Activated CD8-positive, alpha-beta memory T cell treated with anti-CD3 and anti-CD28 coated beads, Interleukin-2, amount 50 U/mL, for 48 hours (primary cell): ENCODE measurements at regions not wholly inside any gene's neighbourhood (a gene's known extent, or its start where the extent isn't known, plus 50 kb on each side); places are given as distances from the start of the nearest gene placed in this dataset.

Experiments used
- DNase-seq: peaks from one replicate; pipeline ENCODE4 v3.0.0-alpha.2; 2020

DNA sequence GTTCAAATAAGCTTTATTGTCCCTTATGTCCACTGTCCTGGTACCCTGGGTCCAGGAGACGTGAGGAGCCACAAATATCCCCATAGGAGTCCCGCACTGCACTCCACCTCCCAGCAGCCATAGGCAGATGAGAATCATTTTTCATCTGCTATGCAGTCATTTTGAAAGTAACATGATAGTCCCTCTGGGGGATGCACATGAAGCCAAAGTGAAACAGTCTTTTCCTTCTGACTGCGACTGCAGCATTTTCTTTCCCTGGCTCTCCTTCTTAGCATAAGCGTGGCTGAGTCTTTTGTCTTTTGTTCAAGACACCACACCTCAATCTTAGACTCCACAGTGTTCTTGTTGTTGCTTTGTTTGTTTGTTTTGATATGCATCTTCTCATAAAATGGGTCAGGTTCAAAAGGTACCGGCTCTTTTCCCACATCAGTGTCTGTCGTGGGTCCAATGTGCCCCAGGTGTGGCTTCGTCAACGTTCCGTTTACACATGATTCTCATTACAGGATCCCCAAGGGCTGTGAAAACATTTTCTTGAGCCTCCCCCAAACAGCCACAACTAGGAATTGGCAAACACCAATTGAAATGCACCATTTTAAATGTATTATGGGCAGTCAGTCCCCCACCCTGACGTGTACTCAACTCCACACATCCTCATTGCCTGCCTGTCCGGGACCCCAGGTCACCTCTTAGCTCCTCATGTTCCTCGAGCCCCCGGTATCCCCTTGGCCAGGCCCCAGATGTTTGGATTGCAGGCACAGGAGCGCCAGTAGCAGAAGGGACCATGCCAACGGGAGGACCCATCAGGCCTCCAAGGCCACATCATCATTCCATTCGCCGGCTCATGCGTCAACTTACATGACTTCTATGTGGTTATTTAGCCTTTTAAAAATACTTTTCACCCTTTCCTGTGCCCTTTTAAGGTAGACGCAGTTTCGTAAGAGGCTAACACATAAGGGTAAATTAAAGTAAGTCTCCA lies 237.8 kb upstream of the DAPK1 start:
- no peak for DNase-seq

DNA sequence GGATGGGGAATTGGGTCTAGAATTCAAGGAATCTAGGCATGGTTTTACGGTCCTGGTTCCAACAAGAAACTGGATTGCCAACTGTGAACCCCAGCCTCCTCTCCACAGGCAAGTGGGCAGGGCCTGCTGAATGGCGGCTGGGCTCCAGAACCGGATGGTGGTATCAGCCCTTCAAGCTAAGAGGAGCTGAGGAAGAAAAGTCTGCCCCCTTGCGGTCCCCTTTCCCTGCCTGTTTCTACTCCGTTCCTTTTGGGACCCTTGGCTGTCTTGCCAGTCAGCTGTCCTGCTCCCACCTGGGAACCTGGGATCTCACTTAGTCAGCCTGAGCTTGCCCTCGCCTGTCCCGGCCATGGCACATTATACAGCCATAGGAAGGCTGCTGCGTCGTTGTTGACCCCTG lies 234.4 kb upstream of the DAPK1 start:
- no peak for DNase-seq

DNA sequence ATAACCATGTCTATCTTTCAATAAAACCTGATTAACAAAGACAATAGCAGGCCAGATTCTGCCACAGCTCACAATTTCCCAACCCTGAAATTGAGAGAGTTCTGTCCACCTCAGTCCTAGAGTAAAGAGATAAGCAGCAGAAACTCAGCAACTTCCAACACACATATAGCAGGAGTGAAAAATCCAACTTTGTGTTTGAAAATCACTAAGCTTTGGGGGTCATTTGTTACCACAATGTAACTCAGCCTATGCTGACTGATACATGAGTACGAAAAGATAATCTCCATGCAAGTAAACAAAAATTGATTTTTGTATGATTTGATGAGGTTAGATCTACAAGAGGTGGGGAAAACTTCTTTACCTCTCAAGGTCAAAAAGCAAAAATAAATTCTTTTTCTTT lies 231.0 kb upstream of the DAPK1 start:
- DNase-seq: no peak

DNA sequence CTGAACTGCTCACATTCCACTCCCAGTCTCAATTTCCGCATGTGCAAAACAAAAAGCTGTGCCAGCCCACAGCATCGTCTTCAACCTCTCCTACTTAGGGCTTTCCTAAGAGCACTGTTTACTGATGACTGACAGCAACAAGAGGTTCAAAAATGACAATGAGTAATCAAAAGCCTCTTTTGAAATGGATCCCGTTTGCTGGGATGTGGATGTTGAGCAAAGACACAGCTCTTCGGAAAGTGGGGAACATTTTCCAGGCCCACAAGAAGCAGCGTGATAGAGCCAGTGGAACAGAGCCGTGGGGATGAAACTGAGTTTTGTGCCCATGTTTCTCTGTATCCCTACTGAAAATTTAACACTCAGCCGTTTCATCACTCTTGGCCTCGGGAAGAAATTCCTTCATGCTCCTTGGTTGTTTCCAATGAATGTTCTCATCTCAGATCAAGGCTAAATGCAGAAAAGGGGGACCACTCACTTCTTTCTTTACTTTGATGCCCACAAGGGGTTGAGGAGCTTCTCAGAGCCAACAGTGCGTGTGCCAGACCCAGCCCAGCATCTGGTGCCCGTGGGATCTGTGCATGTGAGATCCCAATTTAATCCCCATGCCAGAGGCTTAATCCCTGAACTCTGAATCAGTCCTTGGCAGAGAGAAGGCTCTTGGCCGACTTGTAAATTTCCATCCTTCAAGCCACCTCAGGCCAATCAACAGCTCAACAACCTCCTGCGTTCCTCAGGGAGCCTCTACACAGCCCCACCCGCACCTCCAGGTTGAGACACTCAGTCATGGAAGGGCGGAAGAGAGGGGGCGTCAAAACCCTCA lies 230.2 kb upstream of the DAPK1 start:
- no peak for DNase-seq

DNA sequence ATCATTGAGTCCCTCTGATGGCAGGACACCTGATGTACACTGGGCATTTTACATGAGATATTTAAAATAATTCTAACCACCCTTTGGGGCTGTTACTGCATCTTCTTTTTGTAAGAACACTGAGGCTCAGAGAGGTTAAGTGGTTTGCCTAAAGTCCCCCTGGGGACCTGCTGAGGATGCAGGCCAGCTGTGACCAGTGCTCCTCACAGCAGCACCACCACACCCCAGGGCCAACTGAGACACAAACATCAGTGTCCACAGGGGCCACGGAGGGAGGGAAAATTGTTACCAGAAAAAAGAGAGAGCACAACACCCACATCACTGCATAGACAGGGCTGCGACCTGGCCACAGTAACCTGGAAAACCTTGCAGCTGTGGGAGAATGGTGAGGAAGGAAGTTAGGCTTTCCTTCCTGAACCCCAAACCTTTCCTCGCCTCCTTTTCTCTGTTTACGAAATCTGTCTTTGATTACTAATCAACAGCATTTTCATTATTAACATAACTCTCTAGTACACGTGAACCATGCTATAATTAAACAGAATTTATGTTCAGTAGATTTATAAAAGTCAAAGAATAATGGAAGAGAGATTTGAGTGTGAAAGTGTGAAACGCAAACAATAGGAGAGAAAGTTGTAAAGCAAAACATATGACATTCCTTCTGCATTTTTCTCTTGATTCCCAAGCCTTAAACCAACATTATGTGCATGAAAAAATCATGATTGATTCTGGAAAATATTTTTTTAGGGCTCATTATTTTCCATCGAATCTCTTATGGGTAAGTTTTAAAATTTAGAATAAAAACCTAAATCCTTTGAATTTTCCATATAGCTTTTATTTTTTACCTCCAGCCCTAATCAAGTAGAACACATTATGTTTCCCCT lies 228.1 kb upstream of the DAPK1 start:
- DNase-seq: no peak

DNA sequence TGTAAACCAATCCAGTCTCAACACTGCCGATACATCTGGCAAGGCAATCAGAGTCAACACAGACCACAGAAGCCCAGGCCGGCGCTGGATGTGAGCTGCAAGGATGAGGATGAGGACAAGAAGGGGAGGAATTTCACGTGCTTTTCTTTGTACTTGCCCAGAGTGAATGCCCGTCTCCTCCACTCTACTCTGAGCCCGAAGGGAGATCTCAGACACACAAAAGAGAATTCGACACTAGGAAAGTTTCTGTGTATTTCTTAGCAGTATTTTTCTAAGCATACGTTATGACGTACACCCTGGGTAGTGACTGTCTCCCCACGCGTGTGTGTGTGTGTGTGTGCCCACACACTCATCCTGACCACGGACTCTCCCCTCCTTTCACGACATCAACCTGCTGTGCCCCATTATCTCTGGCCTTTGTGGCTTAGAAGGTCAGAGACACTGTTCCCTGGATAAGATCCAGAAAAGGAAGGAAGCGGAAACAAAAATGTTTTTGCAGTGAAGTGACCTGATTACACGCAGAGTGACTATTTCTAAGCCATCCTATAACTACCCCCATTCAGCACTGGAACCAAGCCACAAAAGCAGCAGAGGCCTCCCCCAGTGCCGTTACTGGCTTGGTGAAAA lies 227.3 kb upstream of the DAPK1 start:
- no peak for DNase-seq

DNA sequence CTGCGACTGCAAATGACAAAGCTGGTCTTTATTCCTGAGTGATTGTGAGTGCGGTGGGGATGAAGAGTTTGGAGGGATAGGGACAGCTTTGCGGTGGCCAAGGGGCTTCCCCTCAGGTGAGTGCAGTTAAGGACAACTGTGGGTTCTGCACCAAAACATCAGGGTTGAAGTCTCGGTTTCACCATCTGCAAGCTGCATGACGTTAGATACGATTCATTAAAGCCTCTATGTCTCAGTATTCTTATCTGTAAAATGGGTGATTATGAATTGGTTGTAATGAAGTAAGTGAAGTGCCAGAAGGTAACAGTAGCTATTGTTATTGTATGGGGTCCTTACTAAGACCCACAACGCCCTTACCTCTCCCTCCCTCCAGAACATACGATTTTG lies 226.8 kb upstream of the DAPK1 start:
- no peak for DNase-seq

DNA sequence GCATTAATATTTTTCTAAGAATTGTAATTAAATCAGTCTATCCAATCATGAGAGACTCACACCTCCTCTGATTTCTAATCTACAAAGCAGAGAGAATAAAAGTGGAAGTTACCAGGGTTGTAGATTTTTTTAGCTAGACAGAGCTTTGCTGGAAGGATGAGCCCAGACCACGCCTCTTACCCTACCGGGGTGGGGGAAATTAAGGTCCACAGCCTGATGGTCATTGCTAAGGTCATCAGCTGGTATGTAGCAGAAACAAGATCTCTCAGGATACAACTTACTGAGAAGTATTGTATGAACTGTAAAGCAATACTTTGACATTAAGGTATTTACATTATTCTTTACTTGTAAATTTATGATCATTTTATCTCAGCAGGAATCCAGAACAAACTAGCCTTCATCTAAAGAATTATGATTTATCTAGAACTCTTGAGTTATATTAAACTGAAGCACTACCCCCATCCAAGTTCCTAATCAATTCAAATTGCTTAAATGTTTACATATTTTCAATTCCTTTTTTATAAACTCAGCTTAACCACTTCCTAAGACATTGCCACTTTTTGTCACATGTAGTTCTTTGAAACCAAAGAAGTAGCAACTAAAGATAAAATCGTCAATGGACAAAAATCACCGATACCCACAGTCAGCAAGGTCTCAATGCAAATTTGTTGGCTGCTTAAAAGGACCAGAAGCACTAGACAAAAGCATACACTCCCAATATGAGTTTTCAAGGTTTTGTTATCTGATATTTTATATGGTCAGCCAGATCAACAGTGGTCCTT lies 225.8 kb upstream of the DAPK1 start:
- DNase-seq: no peak

DNA sequence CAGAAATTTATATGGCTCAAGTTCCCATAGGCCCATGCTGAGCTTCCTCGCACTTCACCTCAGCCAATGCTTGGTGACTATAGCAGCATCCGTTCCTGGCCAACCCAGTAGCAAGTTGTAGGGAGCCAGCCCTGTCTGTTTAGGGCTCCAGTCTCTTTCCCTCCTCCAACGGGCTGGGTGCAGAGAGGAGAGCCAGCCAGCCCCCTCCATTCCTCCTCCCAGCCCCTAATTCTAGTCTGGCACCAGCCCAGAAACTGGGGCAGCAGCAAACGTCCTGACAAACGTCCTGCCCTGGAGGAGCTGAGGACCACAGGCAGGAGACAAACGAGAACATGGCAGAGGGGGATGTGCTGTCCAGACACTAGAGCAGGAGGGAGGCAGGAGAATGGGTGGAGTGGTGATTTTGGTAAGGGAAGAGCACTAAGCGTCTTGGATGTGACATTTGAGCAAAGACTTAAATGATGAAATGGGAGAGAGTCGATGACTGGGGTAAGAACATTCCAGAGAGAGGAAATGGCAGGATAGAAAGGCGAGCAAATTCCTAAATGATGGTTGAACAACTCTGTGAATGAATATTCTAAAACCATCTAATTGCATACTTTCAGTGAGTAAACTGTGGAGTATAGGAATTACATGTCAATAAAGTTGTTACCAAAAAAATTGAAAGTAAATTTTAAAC lies 222.5 kb upstream of the DAPK1 start:
- DNase-seq: no peak

DNA sequence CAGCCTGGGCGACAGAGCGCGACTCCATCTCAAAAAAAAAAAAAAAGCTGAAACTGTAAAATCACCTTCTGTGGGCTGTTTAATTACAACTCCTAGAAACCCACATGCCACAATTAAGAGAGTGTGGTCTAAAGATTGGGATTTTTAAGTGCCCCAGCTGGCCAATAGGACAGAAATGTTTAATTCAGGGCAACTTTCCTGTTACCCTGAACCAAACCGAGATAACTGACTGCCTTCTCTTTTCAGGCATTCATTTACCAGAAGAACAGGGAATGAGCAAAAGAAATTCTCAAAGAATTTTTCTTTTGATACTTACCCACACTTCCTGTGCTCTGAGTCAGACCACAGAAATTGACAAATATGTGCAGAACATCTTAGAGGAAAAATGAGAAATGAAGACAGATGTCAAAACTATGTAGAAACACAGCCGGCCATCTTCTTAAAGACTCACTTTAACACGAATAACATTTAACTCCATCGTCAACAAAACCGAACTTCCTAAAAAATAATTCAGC lies 221.3 kb upstream of the DAPK1 start:
- no peak for DNase-seq

DNA sequence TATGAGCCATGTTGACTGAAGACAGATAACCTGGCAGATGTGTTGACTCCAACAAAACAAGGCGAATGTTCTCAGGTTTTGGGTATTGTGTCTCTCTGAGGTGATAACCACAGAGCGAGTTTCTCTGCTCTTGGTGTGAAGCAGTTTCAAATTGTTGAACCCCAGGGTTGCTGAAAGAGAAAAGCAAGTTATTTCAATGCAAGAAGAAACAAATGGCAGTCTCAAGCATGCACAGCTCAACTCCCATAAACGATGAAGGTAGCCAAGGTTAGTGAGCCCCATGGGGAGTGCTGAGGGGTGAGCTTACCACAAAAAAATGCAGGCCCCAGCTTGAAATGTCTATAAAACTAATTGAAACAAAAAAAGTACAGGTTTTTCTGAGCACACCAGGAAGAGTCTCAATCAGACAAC lies 220.8 kb upstream of the DAPK1 start:
- DNase-seq: no peak

DNA sequence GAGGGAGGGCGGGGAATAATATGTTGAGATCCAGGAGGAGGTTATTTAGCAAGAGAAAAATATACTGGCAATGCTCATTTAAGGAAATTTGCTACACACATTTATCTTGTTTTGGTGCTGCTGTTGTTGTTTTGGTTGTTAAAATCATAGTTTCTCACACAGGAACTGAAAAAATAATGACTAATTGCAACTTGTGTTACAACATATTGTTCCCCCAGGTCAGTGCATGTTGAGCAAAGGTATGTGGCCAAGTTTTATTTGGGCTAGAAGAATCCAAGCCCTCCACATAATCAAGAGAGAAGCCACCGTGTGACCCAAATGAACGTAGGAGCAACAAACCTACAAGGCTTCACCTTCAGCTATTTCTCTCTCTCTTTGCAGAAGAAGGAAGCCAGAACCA lies 220.3 kb upstream of the DAPK1 start:
- no peak for DNase-seq

DNA sequence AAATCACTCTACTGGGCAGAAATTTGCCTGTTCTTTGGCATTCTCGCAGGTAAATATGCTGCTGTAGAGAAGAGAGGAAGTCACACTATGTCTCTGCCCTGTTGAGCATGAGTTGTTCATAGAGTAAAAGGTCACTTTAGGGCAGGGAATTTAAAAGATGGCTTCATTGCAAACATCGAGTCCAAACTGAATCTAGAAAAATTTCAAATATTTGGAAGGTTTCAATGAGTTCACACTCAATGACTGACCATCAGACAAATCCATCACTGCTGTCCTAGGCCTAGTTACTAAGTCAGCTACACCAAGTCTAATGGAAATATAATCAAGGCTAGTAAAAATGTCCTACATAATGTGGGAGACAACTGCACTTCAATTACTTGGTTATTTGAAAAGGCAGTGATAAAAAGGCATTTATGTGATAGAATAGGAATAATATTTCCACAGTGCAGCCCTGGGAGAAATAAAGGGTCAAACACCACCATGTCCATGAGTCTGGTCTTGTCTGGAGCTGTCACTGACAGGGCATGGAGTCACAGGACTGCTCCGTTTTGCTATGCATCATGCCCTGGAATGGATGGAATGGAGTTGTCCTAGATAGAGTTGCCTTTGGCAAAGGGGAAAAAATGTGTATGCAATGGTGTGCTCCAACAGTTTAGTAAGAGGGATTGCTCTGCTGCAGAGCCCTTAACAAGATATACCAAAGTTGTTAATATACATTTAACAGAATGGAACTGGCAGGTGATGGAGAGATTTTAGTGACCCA lies 218.5 kb upstream of the DAPK1 start:
- DNase-seq: no peak

DNA sequence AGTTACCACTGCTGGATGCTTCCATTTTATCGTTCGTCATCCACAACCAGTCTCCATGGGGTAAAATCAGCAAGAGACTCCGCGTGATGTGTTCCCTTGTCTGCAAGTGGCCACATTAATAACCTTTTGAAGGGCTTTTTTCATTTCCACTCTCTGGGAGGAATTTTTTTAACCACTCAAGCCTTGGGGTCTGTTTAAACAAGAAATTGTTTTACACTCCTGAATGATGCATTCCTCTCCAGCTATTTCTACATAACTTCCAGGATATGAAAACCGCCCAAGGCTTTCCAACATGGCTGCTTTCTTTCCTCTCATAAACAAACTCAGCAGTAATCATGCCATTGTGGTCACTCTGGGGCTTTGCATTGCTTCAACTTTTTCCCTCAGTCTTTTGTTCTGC lies 217.2 kb upstream of the DAPK1 start:
- DNase-seq: no peak

DNA sequence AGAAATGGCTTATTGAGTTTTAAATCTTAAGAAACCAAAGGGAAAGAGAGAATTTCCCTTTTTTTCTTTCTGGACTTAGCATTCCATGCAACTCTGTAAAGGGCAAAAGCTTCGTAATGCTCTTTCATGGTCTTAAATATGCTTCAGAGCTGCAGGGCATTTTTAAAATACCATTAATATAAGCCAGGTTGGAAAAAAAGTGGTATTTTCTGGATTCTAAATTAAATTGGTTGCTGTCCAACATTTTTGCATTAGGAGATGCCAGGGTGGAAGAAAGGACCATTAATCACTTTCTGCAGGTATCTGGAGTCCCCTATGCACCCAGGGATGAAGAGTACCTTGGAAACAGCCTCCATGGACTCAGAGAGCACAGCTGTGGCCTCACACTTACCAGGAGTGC lies 215.1 kb upstream of the DAPK1 start:
- no peak for DNase-seq

DNA sequence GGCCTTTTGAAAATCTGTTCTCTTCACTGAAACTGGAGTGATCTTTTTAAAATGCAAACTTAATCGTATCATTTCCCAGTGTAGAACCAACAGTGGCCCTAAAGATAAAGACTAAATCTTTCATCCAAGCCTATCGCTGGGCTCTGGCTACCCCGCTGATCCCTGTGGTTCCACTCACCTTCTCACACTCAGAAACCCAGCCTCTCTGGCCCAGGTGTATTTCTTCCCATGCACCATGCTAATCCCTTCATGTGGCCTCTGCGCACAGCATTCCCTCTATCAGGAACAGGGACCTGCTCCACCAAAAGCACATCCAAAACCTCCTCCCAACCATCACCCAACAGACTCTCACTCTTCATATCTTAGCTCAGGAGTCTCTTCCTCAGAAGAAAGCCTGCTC lies 214.1 kb upstream of the DAPK1 start:
- DNase-seq: no peak

DNA sequence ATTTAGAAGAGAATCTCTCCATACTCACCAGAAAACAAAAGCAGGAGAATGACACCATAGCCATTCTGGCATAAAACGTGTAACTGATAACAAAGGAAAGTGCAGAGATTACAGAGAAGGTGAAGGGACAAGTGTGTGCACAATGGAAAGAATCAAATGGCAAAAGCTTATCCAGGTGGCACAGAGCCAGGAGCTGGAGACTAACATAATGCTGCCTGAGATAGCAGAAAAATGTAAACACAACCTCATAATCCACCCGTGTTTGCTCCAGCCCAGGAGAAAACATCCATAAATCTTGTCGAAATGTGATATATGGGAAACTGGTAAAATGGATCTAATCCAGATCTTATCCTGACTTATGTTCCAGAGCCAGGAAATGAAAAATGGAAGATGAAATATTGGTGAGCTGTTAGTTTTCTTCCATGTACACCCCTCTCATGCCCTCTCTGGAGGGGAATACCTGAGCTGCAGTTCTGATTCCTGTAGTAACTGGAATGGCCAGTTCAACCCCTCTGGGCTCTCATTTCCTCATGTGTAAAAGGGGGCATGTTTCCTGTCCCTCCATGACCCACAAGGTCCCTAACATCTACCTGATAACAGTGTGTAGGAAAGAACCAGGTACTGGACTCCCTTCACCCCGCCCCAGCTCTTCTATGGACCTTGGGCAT lies 212.3 kb upstream of the DAPK1 start:
- DNase-seq: no peak

DNA sequence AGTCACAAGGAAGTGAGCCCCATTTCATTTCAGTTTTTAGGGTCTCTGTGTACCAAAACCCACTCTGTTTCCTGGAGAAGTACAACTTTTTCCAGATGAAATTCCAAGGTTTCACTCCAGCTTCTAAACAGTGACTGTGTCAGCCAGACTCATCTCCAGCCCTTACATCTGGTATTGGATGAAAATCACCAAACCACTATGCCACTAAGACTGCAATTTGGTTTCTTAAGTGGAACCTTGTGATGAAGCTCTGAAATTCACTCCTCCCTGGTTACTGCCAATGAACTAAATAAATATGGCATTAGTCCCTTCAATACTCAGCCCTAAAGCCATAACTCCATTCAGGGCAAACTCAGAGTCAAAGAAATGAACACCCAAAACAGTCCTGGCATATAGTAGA lies 211.2 kb upstream of the DAPK1 start:
- DNase-seq: no peak

DNA sequence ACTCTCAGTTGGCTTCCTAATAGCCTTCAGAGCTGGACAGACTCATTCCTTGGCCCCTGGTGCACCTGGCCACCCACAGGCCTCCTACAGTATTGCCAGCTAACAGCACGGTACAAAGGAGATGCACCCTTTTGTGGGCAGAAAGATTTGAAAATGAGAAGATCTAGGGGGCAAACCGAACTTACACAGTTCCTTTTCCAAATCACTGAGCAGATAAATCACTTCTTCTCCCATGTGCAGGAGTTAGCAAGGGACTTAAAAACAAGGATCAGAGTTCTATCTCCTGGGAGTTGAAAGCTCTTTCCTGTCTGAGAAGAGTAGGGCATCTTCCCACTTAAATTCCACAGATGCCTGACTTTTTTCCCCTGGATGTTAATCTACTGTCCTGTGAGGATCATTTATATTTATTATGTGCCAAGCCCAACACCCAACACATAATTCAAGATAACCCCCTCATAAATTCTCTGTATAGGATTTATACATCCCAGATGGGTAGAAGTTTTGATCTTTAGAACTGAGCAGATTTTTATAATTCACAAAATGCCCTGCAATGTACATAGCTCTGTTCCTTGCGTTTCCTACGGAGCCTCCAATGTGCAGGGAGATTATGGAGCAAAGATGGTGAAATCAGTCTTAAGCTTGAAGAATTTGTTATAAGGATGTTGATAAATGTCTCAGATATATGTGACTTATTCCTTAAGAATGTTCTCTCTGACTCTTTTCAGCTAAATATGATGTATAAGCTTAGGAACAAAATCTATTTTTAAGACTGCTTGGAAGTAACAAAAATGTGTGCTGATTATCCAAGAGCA lies 207.2 kb upstream of the DAPK1 start:
- no peak for DNase-seq
